ENCODE measurements at regions not wholly inside any gene's neighbourhood (a gene's known extent, or its start where the extent isn't known, plus 50 kb on each side); places are given as distances from the start of the nearest gene placed in this dataset.

DNA sequence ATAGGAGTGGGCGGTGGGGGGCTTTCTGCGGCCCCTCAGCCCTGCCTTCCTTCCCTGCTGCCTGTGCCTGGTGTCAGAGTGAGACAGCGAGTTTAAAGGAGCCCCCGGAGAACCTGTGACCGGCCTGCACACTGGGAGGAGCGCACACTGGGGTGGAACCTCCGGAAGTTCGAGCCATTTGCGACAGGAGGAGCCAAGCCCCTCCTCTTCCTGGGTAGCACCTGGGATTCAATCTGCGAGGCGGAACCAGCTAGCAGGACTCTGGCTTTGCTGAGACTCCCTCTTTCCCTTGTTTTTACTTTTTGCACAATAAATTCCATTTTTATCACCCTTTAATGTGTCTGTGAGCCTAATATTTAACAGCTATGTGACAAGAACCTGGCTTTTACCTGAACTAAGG is 540.6 kb downstream of the NPHP4 start:
- intact Hi-C loops (cut with DNase I; ENCODE audit: low total_unique reads): no loop called here
- H3K27ac ChIP-seq: no peak overlapping the region
- no peaks in the 10 kb centered on the region for H3K36me3 ChIP-seq (ENCODE audit: low read depth, missing control alignments)
- H3K4me3 ChIP-seq: no peak overlapping the region
- 82 to 85% methylated on average over 11 of the region's 11 CpGs for WGBS, 2 donors
- no peak for TF ChIP-seq POLR2A (IDR thresholded peaks at IDR 0.05)
- TF ChIP-seq, protein P1, sequence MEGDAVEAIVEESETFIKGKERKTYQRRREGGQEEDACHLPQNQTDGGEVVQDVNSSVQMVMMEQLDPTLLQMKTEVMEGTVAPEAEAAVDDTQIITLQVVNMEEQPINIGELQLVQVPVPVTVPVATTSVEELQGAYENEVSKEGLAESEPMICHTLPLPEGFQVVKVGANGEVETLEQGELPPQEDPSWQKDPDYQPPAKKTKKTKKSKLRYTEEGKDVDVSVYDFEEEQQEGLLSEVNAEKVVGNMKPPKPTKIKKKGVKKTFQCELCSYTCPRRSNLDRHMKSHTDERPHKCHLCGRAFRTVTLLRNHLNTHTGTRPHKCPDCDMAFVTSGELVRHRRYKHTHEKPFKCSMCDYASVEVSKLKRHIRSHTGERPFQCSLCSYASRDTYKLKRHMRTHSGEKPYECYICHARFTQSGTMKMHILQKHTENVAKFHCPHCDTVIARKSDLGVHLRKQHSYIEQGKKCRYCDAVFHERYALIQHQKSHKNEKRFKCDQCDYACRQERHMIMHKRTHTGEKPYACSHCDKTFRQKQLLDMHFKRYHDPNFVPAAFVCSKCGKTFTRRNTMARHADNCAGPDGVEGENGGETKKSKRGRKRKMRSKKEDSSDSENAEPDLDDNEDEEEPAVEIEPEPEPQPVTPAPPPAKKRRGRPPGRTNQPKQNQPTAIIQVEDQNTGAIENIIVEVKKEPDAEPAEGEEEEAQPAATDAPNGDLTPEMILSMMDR (IDR thresholded peaks at IDR 0.05): no peak
- no peaks in the 10 kb centered on the region for H3K4me1 ChIP-seq
- H3K27me3 ChIP-seq: no peaks in the 10 kb centered on the region
- no peaks in the 10 kb centered on the region for H3K9me3 ChIP-seq
- no peak for DNase-seq

- no peak for DNase-seq
- 83% methylated on average over 6 of the region's 6 CpGs for WGBS, 2 donors
- H3K4me3 ChIP-seq: no peak overlapping the region
- H3K27me3 ChIP-seq: no peaks in the 10 kb centered on the region
- H3K9me3 ChIP-seq: no peaks in the 10 kb centered on the region
- no peaks in the 10 kb centered on the region for H3K36me3 ChIP-seq (ENCODE audit: low read depth, missing control alignments)
- H3K4me1 ChIP-seq: no peaks in the 10 kb centered on the region
- TF ChIP-seq, protein P1 (IDR thresholded peaks at IDR 0.05): no peak
- no peak for TF ChIP-seq POLR2A (IDR thresholded peaks at IDR 0.05)
- intact Hi-C loops (cut with DNase I; ENCODE audit: low total_unique reads): no loop called here
- H3K27ac ChIP-seq: no peak overlapping the region
Measured at GRCh38 chr1:5448486-5448885, 543.7 kb downstream of the NPHP4 start.

- Histone ChIP-seq H3K27me3 (no peaks in the 10 kb centered on the region), H3K4me3 (no peak overlapping the region), H3K36me3 (ENCODE audit: low read depth, missing control alignments) (no peaks in the 10 kb centered on the region), H3K4me1 (no peaks in the 10 kb centered on the region), H3K9me3 (no peaks in the 10 kb centered on the region), H3K27ac (no peak overlapping the region)
- 44 to 66% methylated on average over 4 to 6 of the region's 6 CpGs for WGBS, 2 donors
- no peak for TF ChIP-seq POLR2A (IDR thresholded peaks at IDR 0.05)
- TF ChIP-seq, protein P1 (IDR thresholded peaks at IDR 0.05): no peak
- DNase-seq: no peak
- intact Hi-C loops (cut with DNase I; ENCODE audit: low total_unique reads): no loop called here
Measured at GRCh38 chr1:5447503-5447960, 544.7 kb downstream of the NPHP4 start.

GRCh38 chr1:5444396-5444795 is 547.8 kb downstream of the NPHP4 start:
- TF ChIP-seq, protein P1 (IDR thresholded peaks at IDR 0.05): no peak
- TF ChIP-seq POLR2A (IDR thresholded peaks at IDR 0.05): no peak
- 86 to 87% methylated on average over 6 of the region's 6 CpGs for WGBS, 2 donors
- no peaks in the 10 kb centered on the region for H3K9me3 ChIP-seq
- H3K27me3 ChIP-seq: no peaks in the 10 kb centered on the region
- no peak for DNase-seq
- intact Hi-C loops (cut with DNase I; ENCODE audit: low total_unique reads): no loop called here
- H3K4me1 ChIP-seq: no peaks in the 10 kb centered on the region
- no peaks in the 10 kb centered on the region for H3K36me3 ChIP-seq (ENCODE audit: low read depth, missing control alignments)
- H3K27ac ChIP-seq: no peak overlapping the region
- H3K4me3 ChIP-seq: no peak overlapping the region

DNA sequence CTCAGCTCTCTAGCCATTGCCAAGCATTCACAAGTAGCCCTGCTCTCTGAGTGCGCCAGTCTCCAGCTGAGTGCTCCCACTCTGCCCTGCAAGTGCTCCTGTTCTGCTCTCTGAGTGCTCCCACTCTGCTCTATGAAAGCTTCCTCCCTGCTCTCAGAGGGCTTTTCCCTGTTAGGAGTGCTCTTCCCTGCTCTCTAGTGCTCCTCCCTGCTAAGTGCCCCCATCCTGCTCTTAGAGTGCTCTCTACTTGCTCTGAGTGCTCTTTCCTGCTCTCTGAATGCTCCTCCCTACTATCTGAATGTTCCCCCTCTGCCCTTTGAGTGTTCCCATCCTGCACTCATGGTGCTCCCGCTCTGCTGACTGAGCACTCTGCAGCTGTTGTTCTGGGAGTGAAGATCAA is 555.4 kb downstream of the NPHP4 start:
- H3K4me1 ChIP-seq: no peaks in the 10 kb centered on the region
- no peaks in the 10 kb centered on the region for H3K36me3 ChIP-seq (ENCODE audit: low read depth, missing control alignments)
- TF ChIP-seq, protein P1 (IDR thresholded peaks at IDR 0.05): no peak
- TF ChIP-seq POLR2A (IDR thresholded peaks at IDR 0.05): no peak
- intact Hi-C loops (cut with DNase I; ENCODE audit: low total_unique reads): no loop called here
- no peak for DNase-seq
- no peaks in the 10 kb centered on the region for H3K9me3 ChIP-seq
- H3K27me3 ChIP-seq: no peaks in the 10 kb centered on the region
- 83 to 97% methylated on average over 1 to 2 of the region's 2 CpGs for whole genome bisulfite sequencing, 2 donors
- H3K27ac ChIP-seq: no peak overlapping the region
- no peak overlapping the region for H3K4me3 ChIP-seq
